H1 (cell line): ENCODE measurements at regions not wholly inside any gene's neighbourhood (a gene's known extent, or its start where the extent isn't known, plus 50 kb on each side); places are given as distances from the start of the nearest gene placed in this dataset.

Experiments used
- CTCF ChIA-PET: fragments of 300-600 bp; sonication (Branson Sonifier 250); formaldehyde crosslinking; loops from one replicate; lab custom pipeline; 2021; ENCODE audit not compliant: partially characterized antibody; lab: Charles Lee
- POLR2A ChIA-PET: fragments of 300-600 bp; sonication (Branson Sonifier 250); formaldehyde crosslinking; loops from one replicate; lab custom pipeline; 2021; ENCODE audit warnings: inconsistent platforms; ENCODE audit not compliant: partially characterized antibody; lab: Charles Lee
- DNase-seq, 2 experiments: peaks; one replicate each; pipeline versions ENCODE4 v3.0.0 to v3.0.0-alpha.2; 2010 to 2022; ENCODE audit warnings: low spot score in 2 of 2, low read depth in 1 of 2, mixed read lengths in 1 of 2
- FAIRE-seq: peaks from 2 replicates; lab custom pipeline; 2011; peaks lifted over from hg19 to GRCh38; lab: Jason Lieb, UNC
- H2AFZ ChIP-seq: 2 replicates; pipeline ENCODE4 v1.8.1; 2012; ENCODE audit warnings: low read length, inconsistent platforms
- H2AK5ac ChIP-seq: 2 replicates; pipeline ENCODE4 v1.6.1; 2013; ENCODE audit warnings: low read depth, low read length
- H2BK120ac ChIP-seq: replicated peaks from 2 replicates; pipeline ENCODE3; 2013; ENCODE audit warnings: low read depth, low read length, inconsistent platforms
- H2BK12ac ChIP-seq: 2 replicates; pipeline ENCODE4 v1.6.1; 2013; ENCODE audit warnings: low read depth, low read length
- H2BK15ac ChIP-seq: 2 replicates; pipeline ENCODE4 v1.6.1; 2013; ENCODE audit warnings: low read length
- H2BK20ac ChIP-seq: 2 replicates; pipeline ENCODE4 v1.6.1; 2013; ENCODE audit warnings: low read length
- H2BK5ac ChIP-seq: 2 replicates; pipeline ENCODE4 v1.6.1; 2013; ENCODE audit warnings: low read depth, low read length
- H3K14ac ChIP-seq: 2 replicates; pipeline ENCODE4 v1.6.1; 2013; ENCODE audit warnings: inconsistent platforms; ENCODE audit not compliant: insufficient read length
- H3K18ac ChIP-seq: 2 replicates; pipeline ENCODE4 v1.6.1; 2013; ENCODE audit warnings: low read length; ENCODE audit errors: extremely low read depth
- H3K23ac ChIP-seq: 2 replicates; pipeline ENCODE4 v1.6.1; 2013; ENCODE audit warnings: inconsistent platforms; ENCODE audit not compliant: insufficient read length
- H3K23me2 ChIP-seq: 2 replicates; pipeline ENCODE4 v1.6.1; 2013; ENCODE audit warnings: low read depth, low read length
- H3K27ac ChIP-seq: 2 replicates; pipeline ENCODE4 v1.6.1; 2011; ENCODE audit warnings: low read depth, low read length, inconsistent platforms
- H3K27me3 ChIP-seq, 4 experiments: replicated peaks in 1 of 4; 1 replicate in 1 of 4; 2 replicates in 3 of 4; pipeline versions ENCODE4 v1.6.1 to v1.8.1; 2011 to 2013; ENCODE audit warnings: low read length in 3 of 4, mild to moderate bottlenecking in 3 of 4, inconsistent platforms in 2 of 4, mixed read lengths in 2 of 4, moderate library complexity in 1 of 4; ENCODE audit not compliant: control insufficient read depth in 3 of 4, insufficient read depth in 3 of 4; ENCODE audit errors: extremely low read depth in 1 of 4
- H3K36me3 ChIP-seq, 4 experiments: 2 replicates each; pipeline versions ENCODE4 v1.6.1 to v1.8.1; 2011 to 2013; ENCODE audit warnings: mild to moderate bottlenecking in 4 of 4, low read length in 3 of 4, moderate library complexity in 2 of 4, control low read depth in 1 of 4, inconsistent platforms in 1 of 4; ENCODE audit not compliant: insufficient read depth in 4 of 4, control insufficient read depth in 2 of 4
- H3K4ac ChIP-seq: replicated peaks from 2 replicates; pipeline ENCODE3; 2013; ENCODE audit warnings: low read length, low read depth, mixed read lengths, inconsistent platforms; ENCODE audit not compliant: insufficient read length
- H3K4me1 ChIP-seq, 4 experiments: replicated peaks in 1 of 4; 1 replicate in 1 of 4; 2 replicates in 3 of 4; pipeline versions ENCODE4 v1.6.1 to v1.8.1; 2011 to 2013; ENCODE audit warnings: low read length in 3 of 4, inconsistent platforms in 2 of 4, mixed read lengths in 1 of 4; ENCODE audit not compliant: insufficient read depth in 4 of 4, control insufficient read depth in 3 of 4
- H3K4me2 ChIP-seq, 2 experiments: 2 replicates each; pipeline versions ENCODE4 v1.6.1 to v1.8.1; 2011 to 2013; ENCODE audit warnings: low read depth in 2 of 2, low read length in 2 of 2, control low read depth in 1 of 2, inconsistent platforms in 1 of 2, mild to moderate bottlenecking in 1 of 2; ENCODE audit not compliant: insufficient read depth in 1 of 2
- H3K4me3 ChIP-seq, 4 experiments: fragments of 200-600, 300-600 bp in 1 of 4; sonication (generic), shearing (Covaris generic), sonication (Bioruptor Twin) in 1 of 4; 2 replicates each; pipeline versions ENCODE4 v1.5.1 to v1.8.1; 2011 to 2016; ENCODE audit warnings: low read length in 4 of 4, low read depth in 3 of 4, control low read depth in 2 of 4, inconsistent platforms in 2 of 4, mild to moderate bottlenecking in 2 of 4, mixed read lengths in 1 of 4, moderate library complexity in 1 of 4; ENCODE audit not compliant: insufficient read depth in 2 of 4; ENCODE audit errors: extremely low read depth in 1 of 4
- H3K56ac ChIP-seq: replicated peaks from 2 replicates; pipeline ENCODE3; 2013; ENCODE audit warnings: low read depth, mild to moderate bottlenecking, mixed read lengths, low read length, inconsistent platforms; ENCODE audit not compliant: insufficient read length
- H3K79me1 ChIP-seq: 2 replicates; pipeline ENCODE4 v1.6.1; 2013; ENCODE audit warnings: low read depth, low read length, control low read depth
- H3K79me2 ChIP-seq, 2 experiments: 2 replicates each; pipeline versions ENCODE4 v1.6.1 to v1.8.1; 2012 to 2013; ENCODE audit warnings: low read length in 2 of 2, mild to moderate bottlenecking in 2 of 2, inconsistent platforms in 1 of 2; ENCODE audit not compliant: insufficient read depth in 2 of 2, control insufficient read depth in 1 of 2
- H3K9ac ChIP-seq, 4 experiments: replicated peaks in 1 of 4; 1 replicate in 1 of 4; 2 replicates in 3 of 4; pipeline versions ENCODE4 v1.6.1 to v1.8.1; 2011 to 2013; ENCODE audit warnings: low read depth in 3 of 4, low read length in 3 of 4, control low read depth in 2 of 4, mild to moderate bottlenecking in 2 of 4, moderate library complexity in 2 of 4, inconsistent platforms in 1 of 4; ENCODE audit errors: extremely low read depth in 1 of 4
- H3K9me3 ChIP-seq, 2 experiments: 2 replicates each; pipeline versions ENCODE4 v1.6.1 to v1.8.1; 2012 to 2013; ENCODE audit warnings: mild to moderate bottlenecking in 2 of 2, moderate library complexity in 2 of 2, control low read depth in 1 of 2, inconsistent platforms in 1 of 2, low read depth in 1 of 2, low read length in 1 of 2, mixed read lengths in 1 of 2; ENCODE audit not compliant: insufficient read depth in 2 of 2
- H4K20me1 ChIP-seq, 2 experiments: replicated peaks in 1 of 2; 2 replicates each; pipeline versions ENCODE3 to v1.8.1; 2011 to 2013; ENCODE audit warnings: inconsistent platforms in 2 of 2, low read length in 2 of 2, mild to moderate bottlenecking in 1 of 2; ENCODE audit not compliant: insufficient read depth in 2 of 2, control insufficient read depth in 1 of 2
- H4K5ac ChIP-seq: 2 replicates; pipeline ENCODE4 v1.6.1; 2013; ENCODE audit warnings: low read length, low read depth, mixed read lengths, inconsistent platforms; ENCODE audit not compliant: insufficient read length
- H4K8ac ChIP-seq: 2 replicates; pipeline ENCODE4 v1.8.0; 2013; ENCODE audit warnings: mild to moderate bottlenecking, moderate library complexity, low read length, inconsistent platforms; ENCODE audit not compliant: insufficient read depth; ENCODE audit errors: extremely low read depth
- H4K91ac ChIP-seq: replicated peaks from 2 replicates; pipeline ENCODE3; 2013; ENCODE audit warnings: low read length, mixed read lengths, inconsistent platforms; ENCODE audit not compliant: insufficient read length
- FOSL1 ChIP-seq: IDR thresholded peaks from 2 replicates; pipeline ENCODE4 v1.6.1; 2011; ENCODE audit warnings: mild to moderate bottlenecking, low read depth, low read length, moderate library complexity; ENCODE audit not compliant: insufficient read depth
- GTF2F1 ChIP-seq: IDR thresholded peaks from 2 replicates; pipeline ENCODE4 v1.6.1; 2012; ENCODE audit warnings: low read depth, low read length, improper control_type of control experiment, borderline replicate concordance
- HDAC6 ChIP-seq: IDR thresholded peaks from one replicate; pipeline ENCODE4 v1.7.1; 2012; ENCODE audit warnings: low read depth, mild to moderate bottlenecking, inconsistent platforms, low read length, moderate library complexity
- KDM5A ChIP-seq: fragments of 200-600 bp; IDR thresholded peaks from 2 replicates; pipeline ENCODE4 v1.7.1; 2012; ENCODE audit warnings: mild to moderate bottlenecking, low read length, inconsistent platforms, mixed read lengths
- MAFK ChIP-seq: IDR thresholded peaks from 2 replicates; pipeline ENCODE4 v1.6.1; 2012; ENCODE audit warnings: low read depth, mild to moderate bottlenecking, improper control_type of control experiment, low read length
- NANOG ChIP-seq: IDR thresholded peaks from 2 replicates; pipeline ENCODE4 v1.6.1; 2011; ENCODE audit warnings: low read length, low read depth, mild to moderate bottlenecking, inconsistent platforms; ENCODE audit not compliant: insufficient read depth, poor library complexity, severe bottlenecking
- POLR2AphosphoS5 ChIP-seq: IDR thresholded peaks from 2 replicates; pipeline ENCODE4 v1.6.1; 2011; ENCODE audit warnings: low read depth, low read length
- SIN3A ChIP-seq, 2 experiments: IDR thresholded peaks in 1 of 2; conservative IDR thresholded peaks in 1 of 2; 2 replicates each; pipeline ENCODE4 v1.6.1; 2011 to 2012; ENCODE audit warnings: low read length in 2 of 2, improper control_type of control experiment in 1 of 2, low read depth in 1 of 2, mild to moderate bottlenecking in 1 of 2
- SP1 ChIP-seq: IDR thresholded peaks from 2 replicates; pipeline ENCODE4 v1.6.1; 2011; ENCODE audit warnings: low read depth, low read length
- TF ChIP-seq, protein P1 (sequence below), 3 experiments: IDR thresholded peaks; 1 replicate in 2 of 3; 2 replicates in 1 of 3; pipeline versions ENCODE4 v1.5.1 to v1.6.1; 2011; ENCODE audit warnings: low read length in 3 of 3, mild to moderate bottlenecking in 3 of 3, inconsistent platforms in 2 of 3, low read depth in 1 of 3, moderate library complexity in 1 of 3; ENCODE audit not compliant: insufficient read depth in 1 of 3; ENCODE audit errors: control extremely low read depth in 1 of 3

DNA sequence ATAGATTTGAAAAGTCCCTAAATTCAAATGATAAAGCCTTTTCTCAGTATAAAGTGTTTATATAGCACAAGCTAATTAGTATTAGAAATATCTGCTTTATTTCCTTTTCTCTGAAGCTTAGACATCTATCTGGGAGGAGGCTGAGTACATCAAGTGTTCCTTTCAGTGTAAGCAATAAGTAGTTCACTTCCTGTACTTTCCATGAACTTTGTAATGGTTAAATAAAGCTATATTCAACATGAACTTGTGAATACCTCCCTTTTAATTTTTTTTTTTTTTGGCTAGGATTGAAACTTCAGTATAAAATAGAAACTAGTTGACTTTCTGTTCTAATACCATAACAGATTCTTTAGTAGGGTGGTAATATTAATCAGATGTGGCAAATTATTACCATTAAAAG is 190.9 kb downstream of the CENPW start:
- H3K18ac ChIP-seq = no peak overlapping the region
- no peaks in the 10 kb centered on the region for H3K27me3 ChIP-seq
- H3K14ac ChIP-seq = no peak overlapping the region
- H3K9ac ChIP-seq = no peak overlapping the region
- DNase-seq (no peak), FAIRE-seq (no peak)
- H2BK5ac ChIP-seq = no peak overlapping the region
- H4K8ac ChIP-seq = no peak overlapping the region
- no peak overlapping the region for H3K56ac ChIP-seq
- no peaks in the 10 kb centered on the region for H3K36me3 ChIP-seq
- no peak overlapping the region for H4K5ac ChIP-seq
- H2BK15ac ChIP-seq = no peak overlapping the region
- no peaks in the 10 kb centered on the region; the same call in 1 of the 2 replicates for H3K23me2 ChIP-seq
- TF ChIP-seq NANOG (no peak), POLR2AphosphoS5 (no peak), HDAC6 (no peak), SIN3A (conservative IDR thresholded peaks at IDR 0.05 in 1 of 2, IDR thresholded peaks at IDR 0.05 in 1 of 2; ENCODE audit: low read depth in 1 of 2, low read length in 2 of 2) (no peak), GTF2F1 (no peak), FOSL1 (no peak), KDM5A (no peak), MAFK (no peak), SP1 (no peak)
- TF ChIP-seq, protein P1, sequence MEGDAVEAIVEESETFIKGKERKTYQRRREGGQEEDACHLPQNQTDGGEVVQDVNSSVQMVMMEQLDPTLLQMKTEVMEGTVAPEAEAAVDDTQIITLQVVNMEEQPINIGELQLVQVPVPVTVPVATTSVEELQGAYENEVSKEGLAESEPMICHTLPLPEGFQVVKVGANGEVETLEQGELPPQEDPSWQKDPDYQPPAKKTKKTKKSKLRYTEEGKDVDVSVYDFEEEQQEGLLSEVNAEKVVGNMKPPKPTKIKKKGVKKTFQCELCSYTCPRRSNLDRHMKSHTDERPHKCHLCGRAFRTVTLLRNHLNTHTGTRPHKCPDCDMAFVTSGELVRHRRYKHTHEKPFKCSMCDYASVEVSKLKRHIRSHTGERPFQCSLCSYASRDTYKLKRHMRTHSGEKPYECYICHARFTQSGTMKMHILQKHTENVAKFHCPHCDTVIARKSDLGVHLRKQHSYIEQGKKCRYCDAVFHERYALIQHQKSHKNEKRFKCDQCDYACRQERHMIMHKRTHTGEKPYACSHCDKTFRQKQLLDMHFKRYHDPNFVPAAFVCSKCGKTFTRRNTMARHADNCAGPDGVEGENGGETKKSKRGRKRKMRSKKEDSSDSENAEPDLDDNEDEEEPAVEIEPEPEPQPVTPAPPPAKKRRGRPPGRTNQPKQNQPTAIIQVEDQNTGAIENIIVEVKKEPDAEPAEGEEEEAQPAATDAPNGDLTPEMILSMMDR (IDR thresholded peaks at IDR 0.05; ENCODE audit: control extremely low read depth in 1 of 3, insufficient read depth in 1 of 3, low read depth in 1 of 3, low read length in 3 of 3) = no peak
- TF ChIP-seq, all 59 proteins: peak for 0
- ChIA-PET CTCF (interaction anchor here (0.6 to 1.1 kb wide), 2 partner anchors 10 to 69 kb away, joined by 3 read pairs; no protein-coding TSS in a partner anchor), POLR2A (no interaction called here)
- Histone ChIP-seq H2AFZ (no peak overlapping the region), H3K4me3 (no peak overlapping the region), H2BK20ac (no peak overlapping the region), H3K4me2 (no peak overlapping the region), H3K9me3 (no peaks in the 10 kb centered on the region), H3K4me1 (peaks cover 1 to 5% (median 3%) of the 10 kb centered on the region in 4 experiments; a peak in 4 of 7 replicates), H3K79me1 (no peaks in the 10 kb centered on the region), H3K27ac (no peak overlapping the region), H4K20me1 (no peaks in the 10 kb centered on the region), H2BK120ac (no peak overlapping the region), H3K4ac (no peak overlapping the region), H2AK5ac (no peak overlapping the region), H2BK12ac (no peak overlapping the region), H3K23ac (no peak overlapping the region), H4K91ac (no peak overlapping the region), H3K79me2 (no peaks in the 10 kb centered on the region)
